NCI-H2081 (cell line): ENCODE measurements at regions not wholly inside any gene's neighbourhood (a gene's known extent, or its start where the extent isn't known, plus 50 kb on each side); places are given as distances from the start of the nearest gene placed in this dataset.
"Not testable (repeated sequence)": the region's sequence is repeated elsewhere in the genome, so short reads cannot be mapped to it uniquely, and the experiment has no call there.

Experiments used
- DNase-seq, 2 experiments: peaks; one replicate each; lab custom pipeline; 2025; lab: John Stamatoyannopoulos, UW

DNA sequence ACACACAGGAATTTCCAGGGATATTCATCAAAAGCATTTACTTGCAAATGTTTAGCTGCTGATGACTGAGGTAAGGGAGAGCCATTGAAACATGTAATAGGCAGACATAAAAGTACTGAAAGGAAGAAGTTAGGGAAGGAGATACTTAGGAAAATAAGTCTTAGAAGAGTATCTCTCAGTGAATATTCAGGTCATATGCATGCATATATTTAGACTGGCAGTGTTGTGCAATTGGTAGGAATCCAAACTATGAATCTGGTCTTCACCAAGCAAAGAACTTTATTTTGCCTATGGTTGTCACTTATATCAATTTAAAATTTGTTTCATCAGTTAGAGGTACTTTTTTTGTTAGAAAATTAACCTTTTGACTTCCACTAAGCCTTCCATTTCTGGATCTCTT is 1490.7 kb downstream of the SUCLG1 start:
- DNase-seq, result no peak

DNA sequence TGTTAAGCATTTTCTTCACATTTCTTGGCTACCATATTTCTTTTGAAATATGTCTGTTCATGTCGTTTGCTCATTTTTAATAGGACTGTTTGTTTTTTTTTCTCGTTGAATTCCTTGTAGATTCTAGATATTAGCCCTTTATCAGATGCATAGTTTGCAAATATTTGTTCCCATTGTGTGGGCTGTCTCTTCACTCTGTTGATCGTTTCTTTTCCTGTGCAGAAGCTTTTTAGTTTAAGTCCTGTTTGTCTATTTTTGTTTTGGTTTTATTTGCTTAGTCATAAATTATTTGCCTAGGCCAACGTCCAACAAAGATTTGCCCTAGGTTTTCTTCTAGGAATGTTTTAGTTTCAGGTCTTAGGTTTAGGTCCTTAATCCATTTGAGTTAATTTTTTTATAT is 1494.7 kb downstream of the SUCLG1 start:
- no peak for DNase-seq

DNA sequence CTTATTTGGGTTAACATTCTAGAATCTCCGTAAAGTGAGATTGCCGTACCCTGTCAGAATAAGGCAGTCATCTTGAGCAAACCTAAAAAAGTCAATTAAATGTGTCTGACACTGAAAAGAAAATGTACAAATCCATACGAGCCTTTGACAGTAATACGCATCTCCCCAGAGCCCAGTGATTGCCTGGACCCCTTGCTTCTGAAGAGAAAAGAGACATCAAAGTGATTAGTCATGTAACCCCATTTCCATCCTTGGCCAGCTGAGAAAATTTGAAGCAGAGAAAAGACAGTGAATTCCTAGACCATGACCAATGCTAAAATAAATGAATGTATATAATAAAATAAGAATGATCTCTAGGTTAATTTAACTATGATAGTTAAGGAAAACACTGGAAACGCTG is 1499.4 kb downstream of the SUCLG1 start:
- no peak for DNase-seq

DNA sequence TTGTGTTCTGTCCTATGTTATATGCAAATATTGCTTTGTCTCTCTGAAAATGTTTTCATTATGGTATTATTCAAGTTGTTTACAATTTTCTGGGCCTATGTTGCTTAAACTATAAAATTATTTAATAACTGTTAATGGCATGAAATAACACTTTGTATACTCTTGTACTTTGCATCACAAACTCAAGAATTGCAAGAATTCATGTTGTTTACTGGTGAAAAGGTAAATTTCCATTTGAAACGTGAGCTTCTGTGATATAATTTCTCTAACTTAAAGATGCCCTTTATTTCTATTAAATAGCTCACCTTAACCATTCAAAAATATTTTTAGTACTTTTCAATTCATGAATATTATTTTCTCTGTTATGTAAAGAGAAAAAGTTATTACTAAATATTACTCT is 1504.2 kb downstream of the SUCLG1 start:
- no peak for DNase-seq

DNA sequence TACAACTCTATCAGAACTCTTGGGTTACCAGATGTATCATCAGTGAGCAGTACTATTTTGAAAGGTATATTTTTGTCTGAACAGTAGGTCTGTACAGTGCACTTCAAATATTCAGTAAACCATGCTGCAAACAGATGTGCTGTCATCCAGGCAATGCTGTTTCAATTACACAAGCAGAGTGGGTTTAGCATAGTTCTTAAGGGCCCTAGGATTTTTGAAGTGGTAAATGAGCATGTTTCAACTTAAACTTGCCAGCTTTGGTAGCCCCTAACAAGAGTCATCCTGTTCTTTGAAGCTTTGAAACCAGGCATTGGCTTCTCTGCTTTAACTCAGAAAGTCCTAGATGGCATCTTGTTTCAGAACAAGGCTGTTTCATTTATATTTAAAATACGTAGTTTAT is 1519.9 kb downstream of the SUCLG1 start:
- no peak for DNase-seq

DNA sequence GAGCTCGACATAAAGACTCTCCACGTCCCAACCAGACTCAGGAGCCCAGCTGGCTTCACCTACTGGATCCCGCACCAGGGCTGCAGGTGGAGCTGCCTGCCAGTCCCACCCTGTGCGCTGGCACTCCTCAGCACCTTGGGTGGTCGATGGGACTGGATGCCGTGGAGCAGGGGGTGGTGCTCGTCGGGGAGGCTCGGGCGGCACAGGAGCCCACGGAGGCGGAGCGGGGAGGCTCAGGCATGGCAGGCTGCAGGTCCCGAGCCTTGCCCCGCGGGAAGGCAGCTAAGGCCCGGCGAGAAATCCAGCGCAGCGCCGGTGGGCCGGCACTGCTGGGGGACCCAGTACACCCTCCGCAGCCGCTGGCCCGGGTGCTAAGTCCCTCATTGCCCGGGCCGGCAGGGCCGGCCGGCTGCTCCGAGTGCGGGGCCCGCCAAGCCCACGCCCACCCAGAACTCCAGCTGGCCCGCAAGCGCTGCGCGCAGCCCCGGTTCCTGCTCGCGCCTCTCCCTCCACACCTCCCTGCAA is 1520.7 kb downstream of the SUCLG1 start:
- DNase-seq, result not testable (repeated sequence)

DNA sequence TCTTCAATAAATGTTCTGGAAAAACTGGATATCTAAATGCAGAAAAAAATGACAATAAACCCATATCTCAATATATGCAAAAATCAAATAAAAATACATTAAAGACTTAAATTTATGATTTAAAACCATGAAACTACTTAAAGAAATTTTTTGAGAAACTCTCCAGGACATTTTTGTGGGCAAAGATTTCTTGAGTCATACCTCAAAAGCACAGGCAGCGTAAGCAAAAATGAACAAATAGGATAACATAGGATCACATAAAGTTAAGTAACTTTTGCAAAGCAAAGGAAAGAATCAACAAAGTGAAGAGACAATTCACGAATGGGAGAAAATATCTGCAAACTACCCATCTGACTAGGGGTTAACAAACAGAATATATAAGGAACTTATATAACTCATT is 1545.5 kb downstream of the SUCLG1 start:
- DNase-seq, result no peak

DNA sequence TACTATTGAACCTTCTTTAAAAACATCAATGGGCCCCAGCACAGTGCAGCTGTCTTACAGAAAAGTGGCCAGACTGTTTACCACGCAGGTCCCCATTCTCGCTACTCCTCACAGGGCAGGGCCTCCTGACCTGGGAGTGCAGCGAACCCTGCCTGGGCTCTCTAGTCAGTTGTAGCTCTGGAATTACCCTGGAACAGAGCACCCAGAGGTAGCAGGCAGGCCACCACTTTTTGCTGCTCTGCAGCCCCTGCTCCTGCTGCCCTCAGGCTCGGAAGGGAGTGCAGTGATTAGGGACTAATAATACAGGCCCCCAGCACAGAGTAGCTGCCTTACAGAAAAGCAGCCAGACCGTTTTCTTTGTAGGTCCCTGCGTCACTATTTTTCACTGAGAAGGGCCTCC is 1563.0 kb downstream of the SUCLG1 start:
- no peak for DNase-seq

DNA sequence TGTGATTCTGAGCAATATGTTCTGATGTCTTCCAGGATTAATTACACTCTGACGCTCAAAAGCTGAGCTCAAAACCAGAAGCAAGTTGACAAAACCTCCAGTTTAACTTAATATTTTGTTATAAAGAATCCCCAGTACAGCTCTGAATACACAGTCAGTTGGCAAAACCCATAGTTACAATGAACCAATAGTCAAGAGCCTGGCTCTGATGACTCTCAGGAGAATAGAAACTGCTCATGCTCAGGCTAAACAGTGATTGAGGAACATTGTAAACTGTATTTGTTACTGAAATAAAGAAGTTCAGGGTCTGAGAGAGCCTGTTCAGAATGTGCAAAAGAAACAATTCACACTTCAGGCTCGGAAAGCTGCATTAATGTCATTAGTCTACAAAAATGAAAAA is 1565.9 kb downstream of the SUCLG1 start:
- DNase-seq, result no peak

DNA sequence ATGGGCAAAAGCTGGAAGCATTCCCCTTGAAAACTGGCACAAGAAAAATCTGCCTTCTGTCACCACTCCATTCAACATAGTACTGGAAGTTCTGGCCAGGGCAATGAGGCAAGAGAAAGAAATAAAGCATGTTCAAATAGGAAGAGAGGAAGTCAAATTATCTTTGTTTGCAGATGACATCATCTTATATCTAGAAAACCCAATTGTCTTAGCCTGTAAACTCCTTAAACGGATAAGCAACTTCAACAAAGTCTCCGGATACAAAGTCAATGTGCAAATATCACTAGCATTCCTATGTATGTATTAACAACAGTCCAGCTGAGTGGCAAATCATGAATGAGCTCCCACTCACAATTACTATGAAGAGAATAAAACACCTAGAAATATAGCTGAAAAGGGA is 1579.3 kb downstream of the SUCLG1 start:
- no peak for DNase-seq

DNA sequence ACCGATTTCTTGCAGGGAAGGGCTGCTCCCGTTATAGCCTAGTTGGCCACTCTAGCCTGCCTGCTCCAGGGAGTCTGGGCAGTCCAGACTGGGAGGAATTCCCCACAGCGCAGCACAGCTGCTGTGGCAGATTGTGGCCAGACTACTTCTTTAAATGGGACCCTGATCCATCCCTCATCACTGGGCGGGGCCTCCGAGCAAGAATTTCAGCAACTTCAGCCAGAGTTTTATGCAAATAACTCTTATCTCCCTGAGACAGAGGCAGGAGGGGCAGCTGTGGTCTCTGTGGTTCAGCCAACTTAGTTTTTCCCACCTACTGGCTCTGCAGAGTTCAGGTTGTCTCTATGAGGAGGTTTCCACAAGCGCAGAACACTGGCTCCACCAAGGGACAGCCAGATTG is 1583.2 kb downstream of the SUCLG1 start:
- no peak for DNase-seq

DNA sequence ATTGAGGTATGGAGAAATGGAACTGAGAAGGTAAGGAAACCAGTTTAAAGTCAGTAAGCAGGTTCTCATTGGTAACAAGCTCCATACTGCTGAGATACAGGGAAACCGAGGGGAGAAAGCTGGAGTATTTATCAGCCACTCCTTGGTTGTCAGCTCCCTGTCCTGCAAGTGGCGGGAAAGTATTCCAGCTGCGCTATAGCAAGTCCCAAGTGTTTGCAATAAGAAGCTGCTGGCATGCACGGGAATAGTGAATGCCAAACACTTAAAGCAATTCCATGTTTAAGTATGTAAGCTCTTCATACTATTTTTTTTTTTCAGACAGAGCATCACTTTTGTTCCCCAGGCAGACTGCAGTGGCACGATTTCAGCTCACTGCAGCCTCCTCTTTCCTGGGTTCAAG is 1601.1 kb downstream of the SUCLG1 start:
- DNase-seq, result no peak

DNA sequence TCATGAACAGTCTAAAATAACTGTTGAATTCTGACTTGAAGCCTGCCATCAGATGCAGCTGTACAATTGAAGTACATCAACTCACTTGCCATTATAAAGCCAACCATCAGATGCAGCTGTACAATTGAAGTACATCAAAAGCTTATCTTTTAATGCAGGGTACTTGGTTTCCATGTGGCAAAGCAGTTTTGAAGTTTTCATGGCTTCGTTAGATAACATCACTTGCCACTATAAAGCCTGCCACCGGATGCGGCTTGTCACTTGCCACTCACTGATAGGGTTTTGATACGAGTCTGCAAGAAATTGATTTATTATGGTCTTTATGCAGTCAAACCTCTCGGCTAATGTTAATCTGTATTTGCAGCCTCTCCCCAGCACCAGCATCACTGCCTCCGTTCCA is 1605.8 kb downstream of the SUCLG1 start:
- no peak for DNase-seq

DNA sequence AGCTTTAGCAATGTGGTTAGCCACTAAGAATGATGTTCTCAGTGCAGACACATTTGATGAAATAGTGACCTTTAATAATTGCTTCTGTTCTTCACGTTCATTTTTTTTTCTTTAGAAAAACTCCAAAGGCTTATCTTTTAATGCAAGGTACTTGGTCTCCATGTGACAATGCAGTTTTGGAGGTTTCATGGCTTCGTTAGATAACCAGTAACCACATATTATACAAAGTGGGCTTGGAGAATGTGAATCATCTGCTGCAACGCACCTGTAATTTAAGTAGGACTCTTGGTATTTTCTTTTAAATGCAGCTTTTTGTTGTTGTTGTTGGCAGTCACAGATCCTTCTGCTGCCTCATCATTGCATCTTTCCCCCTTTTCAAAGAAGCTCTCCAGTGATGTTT is 1606.3 kb downstream of the SUCLG1 start:
- no peak for DNase-seq

DNA sequence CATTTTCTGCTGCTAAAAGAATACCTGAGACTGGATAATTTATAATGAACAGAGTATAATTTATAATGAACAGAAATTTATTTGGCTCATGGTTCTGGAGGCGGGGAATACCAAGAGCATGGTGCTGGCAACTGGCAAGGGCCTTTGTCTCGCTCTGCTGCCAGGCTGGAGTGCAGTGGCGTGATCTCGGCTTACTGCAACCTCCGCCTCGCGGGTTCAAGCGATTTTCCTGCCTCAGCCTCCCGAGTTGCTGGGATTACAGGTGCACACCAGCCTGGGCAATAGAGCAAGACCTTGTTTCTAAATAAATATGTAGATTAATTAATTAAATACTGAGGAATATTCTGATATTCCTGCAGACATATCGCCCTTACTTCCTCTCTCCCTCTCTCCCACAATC is 1610.8 kb downstream of the SUCLG1 start:
- DNase-seq, result no peak

DNA sequence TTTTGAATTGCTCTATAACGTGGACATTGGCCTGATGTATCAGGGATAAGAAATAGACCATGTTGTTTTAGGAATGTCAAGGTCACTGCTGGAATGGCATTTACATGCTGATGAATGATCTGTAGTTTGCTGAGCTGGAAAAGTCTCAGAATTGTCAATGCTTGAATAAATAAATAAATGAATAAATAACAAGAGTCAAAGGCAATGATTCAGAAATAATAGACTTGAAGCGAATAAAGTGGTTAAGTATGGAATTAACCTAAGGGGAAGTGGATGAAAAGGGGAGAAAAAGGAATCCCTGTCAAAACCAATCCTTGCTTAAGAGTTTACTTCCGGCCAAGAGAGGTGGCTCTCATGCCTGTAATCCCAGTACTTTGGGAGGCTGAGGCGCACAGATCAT is 1620.0 kb downstream of the SUCLG1 start:
- DNase-seq, result no peak

DNA sequence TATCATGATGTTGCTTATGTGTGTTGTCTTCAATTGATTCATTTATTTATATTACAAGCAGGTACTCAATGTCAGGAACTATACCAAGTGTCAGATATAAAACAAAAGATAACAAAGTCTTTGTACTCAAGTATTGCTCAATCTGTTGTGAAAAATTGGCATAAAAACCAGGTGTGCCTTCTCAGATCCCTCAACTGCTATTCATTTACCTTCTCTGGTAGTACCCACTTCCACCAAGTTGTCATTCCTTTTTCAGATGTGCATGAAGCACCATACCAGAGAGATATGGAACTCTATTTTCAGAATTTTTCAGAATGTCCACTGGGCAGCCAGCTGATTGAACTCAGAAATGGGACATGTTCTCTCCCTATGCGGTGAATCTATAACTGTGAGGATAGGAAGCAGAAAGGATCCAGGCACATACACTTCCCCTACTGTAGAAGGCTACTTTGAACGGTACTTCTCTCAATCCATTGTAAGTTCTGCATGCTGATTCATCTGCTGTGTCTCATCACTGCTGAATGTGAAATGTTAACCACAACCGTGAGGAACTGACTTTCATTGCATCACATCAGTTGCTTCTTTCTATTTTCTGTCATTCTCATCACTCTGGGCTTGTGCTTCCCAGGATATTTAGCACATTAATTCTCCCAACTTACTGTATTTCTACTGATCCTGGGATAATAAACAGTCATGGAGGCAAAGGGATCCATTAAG is 1621.3 kb downstream of the SUCLG1 start:
- no peak for DNase-seq

DNA sequence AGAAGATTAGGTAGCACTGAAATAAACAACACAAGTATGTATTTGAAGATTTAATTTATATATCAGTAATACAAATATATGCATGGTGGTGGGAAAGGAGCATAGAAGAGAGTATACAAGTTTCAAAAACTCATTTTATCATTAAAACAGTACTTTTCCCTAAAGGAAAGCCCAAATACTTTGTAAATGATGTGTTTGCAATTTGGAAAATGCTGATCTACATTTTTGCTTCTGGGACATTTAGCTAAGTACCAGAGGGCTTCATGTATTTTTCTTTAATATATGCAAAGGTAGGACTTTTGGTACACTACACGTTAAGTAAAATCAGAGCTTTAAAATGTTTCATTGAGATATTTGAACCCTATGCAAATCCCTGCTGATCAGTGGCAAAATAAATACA is 1624.2 kb downstream of the SUCLG1 start:
- no peak for DNase-seq

DNA sequence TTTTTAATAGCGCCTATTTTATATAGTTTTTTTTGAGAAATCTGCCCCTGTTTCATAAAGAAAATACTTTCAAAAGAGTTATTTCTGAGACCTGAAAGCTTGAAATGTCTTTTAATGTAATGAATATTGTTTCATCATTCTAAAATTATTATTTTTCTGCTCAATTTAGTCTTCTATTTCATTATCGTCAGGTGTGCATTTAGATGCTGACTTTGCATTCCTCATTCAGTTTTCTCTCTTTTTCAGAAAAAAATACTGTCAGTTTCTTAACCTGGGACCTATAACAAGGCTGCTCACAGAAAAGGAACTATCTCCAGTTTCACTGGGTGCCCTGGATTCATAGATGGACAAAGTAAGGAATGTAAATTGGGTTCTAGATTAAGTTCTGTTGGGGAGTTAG is 1631.7 kb downstream of the SUCLG1 start:
- DNase-seq, result no peak

DNA sequence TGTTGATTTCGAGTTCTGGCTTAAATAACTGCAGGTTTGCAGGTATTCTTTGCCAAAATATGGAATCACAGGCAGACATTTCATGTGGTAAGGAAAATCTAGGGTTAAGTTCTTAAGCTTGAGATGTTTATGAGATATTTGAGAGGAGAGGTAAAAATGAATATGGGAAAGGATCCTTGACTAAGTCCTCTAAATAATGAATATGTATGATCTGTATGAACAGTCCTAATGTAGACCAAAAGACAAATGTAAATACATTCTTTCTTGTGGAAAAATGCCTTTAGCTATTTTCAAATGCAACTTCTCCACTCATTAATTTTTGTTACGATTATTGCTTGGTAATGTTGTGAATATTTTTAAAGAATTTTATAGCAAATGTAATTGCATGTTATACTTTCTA is 1632.6 kb downstream of the SUCLG1 start:
- no peak for DNase-seq

DNA sequence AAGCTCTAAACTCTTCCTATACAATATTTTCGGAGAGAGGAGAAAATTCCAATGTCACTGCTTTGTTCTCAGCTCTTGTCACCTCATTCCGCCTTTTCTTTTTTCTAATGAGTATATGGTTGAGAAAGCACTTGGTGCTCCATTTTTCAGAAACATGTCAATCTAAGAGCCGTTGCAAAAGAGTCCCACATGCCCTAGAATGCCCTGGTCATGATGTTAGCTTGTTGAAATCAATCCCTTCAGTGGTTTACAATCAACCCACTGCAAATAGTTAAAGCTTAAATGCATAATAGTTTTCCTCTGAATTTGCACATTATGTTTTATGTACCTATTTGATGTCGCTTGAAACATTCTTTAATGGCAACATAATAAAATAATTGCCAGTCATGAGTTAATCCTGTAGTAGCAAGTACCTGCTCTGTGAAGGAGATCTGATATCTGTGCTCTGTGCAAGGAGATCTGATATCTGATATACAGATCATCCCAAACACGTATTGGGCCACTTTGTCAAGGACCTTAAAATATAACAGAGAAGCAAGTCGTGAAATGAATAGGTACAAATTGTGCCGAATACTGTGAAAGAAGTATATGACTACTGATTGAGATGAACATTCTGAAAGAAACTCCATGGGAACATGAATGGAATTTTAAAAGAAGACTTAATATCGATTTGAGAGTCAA is 1633.5 kb downstream of the SUCLG1 start:
- no peak for DNase-seq

DNA sequence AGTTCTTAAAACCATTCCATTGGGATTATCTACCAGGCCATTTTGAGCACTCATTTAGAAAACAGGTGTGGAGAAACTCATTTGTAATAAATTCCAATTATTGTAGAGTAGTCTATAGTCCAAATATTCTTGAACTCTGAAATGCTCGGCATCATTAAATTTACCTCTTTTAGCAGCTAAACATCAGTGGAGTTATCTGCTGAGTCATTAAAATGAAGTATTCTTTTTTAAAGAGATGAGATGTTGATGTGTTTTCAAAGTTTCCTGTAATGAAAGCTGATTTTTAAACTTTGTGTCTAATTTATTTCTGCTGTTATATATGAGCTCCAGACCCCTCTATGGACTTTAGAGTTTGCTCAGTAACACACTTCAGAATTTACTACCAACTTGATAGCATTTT is 1635.2 kb downstream of the SUCLG1 start:
- DNase-seq, result no peak

DNA sequence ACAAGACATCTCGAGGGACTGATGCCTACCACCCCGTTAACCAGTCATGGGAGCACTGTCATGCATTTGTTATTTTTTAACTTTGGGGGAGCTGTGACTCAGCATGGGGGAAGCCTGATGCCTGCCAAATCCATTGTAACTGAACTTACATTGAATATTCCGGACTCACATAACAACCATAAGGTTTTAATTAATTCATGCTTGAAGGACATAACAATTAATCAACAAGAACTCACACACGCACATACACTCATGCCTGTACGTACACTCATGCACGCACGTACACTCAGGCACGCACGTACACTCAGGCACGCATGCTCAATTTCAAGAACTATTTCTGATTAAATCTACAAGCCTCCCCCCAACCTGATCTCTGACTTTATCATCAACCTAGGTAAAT is 1639.1 kb downstream of the SUCLG1 start:
- DNase-seq, result no peak

DNA sequence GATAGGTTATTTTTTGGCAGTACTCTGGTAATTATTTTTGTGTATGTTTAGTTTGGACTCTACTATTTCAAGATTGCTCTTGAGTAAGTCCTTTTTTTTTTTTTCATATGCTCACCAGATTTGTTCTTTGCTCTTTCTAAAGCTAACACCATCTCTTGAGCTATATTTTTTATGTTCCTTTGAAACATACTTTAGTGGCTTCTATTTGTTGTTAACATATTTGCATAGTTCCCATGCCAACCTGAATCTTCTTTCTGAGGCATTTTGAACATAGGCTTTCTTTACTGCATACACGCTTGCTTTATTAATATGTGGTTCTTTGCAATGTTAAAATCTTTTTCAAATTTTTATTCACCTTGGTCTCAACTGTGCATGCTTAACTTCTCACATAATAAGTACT is 1644.9 kb downstream of the SUCLG1 start:
- DNase-seq, result no peak
